ENCODE measurements at regions not wholly inside any gene's neighbourhood (a gene's known extent, or its start where the extent isn't known, plus 50 kb on each side); places are given as distances from the start of the nearest gene placed in this dataset.

GRCh38 chr17:420479-421175 lies 68.0 kb upstream of the RPH3AL start:
- no peak overlapping the region for H3K27ac Mint-ChIP-seq
- no peaks in the 10 kb centered on the region for H3K27me3 Mint-ChIP-seq
- peaks cover 45% of the 10 kb centered on the region for H3K4me1 Mint-ChIP-seq (ENCODE audit: low read depth)
- no peak for DNase-seq
- no peak overlapping the region for H3K4me3 Mint-ChIP-seq
- peaks cover 2% of the 10 kb centered on the region for H3K9me3 Mint-ChIP-seq
- H3K36me3 Mint-ChIP-seq (ENCODE audit: low read depth): peaks cover 3% of the 10 kb centered on the region

GRCh38 chr17:419073-419735 lies 66.6 kb upstream of the RPH3AL start:
- H3K4me3 Mint-ChIP-seq: no peak overlapping the region
- peaks cover 56% of the 10 kb centered on the region for H3K4me1 Mint-ChIP-seq (ENCODE audit: low read depth)
- peak overlapping the region; percentile 32 for H3K27ac Mint-ChIP-seq
- peak; percentile 50 for DNase-seq
- peaks cover 2% of the 10 kb centered on the region for H3K9me3 Mint-ChIP-seq
- no peaks in the 10 kb centered on the region for H3K27me3 Mint-ChIP-seq
- peaks cover 10% of the 10 kb centered on the region for H3K36me3 Mint-ChIP-seq (ENCODE audit: low read depth)

GRCh38 chr17:418421-418751 lies 65.8 kb upstream of the RPH3AL start:
- peaks cover 2% of the 10 kb centered on the region for H3K9me3 Mint-ChIP-seq
- H3K4me1 Mint-ChIP-seq (ENCODE audit: low read depth): peaks cover 61% of the 10 kb centered on the region
- H3K27ac Mint-ChIP-seq: peak overlapping the region; percentile 98
- peak overlapping the region; percentile 45 for H3K4me3 Mint-ChIP-seq
- H3K36me3 Mint-ChIP-seq (ENCODE audit: low read depth): peaks cover 15% of the 10 kb centered on the region
- peak; percentile 51 for DNase-seq
- no peaks in the 10 kb centered on the region for H3K27me3 Mint-ChIP-seq

- Mint-ChIP-seq H3K27me3 (no peaks in the 10 kb centered on the region), H3K4me3 (peak overlapping the region; percentile 45), H3K27ac (peak overlapping the region; percentile 98), H3K4me1 (ENCODE audit: low read depth) (peaks cover 64% of the 10 kb centered on the region), H3K36me3 (ENCODE audit: low read depth) (peaks cover 19% of the 10 kb centered on the region), H3K9me3 (peaks cover 2% of the 10 kb centered on the region)
- no peak for DNase-seq
Observed at GRCh38 chr17:417691-418420, 65.2 kb upstream of the RPH3AL start.

- peak overlapping the region; percentile 98 for H3K27ac Mint-ChIP-seq
- H3K9me3 Mint-ChIP-seq: peaks cover 2% of the 10 kb centered on the region
- H3K4me1 Mint-ChIP-seq (ENCODE audit: low read depth): peaks cover 77% of the 10 kb centered on the region
- H3K36me3 Mint-ChIP-seq (ENCODE audit: low read depth): peaks cover 27% of the 10 kb centered on the region
- no peaks in the 10 kb centered on the region for H3K27me3 Mint-ChIP-seq
- DNase-seq: peak; percentile 75
- H3K4me3 Mint-ChIP-seq: peak overlapping the region; percentile 80
Observed at GRCh38 chr17:416293-417206, 63.9 kb upstream of the RPH3AL start.

- peaks cover 90% of the 10 kb centered on the region for H3K4me1 Mint-ChIP-seq (ENCODE audit: low read depth)
- H3K4me3 Mint-ChIP-seq: peak overlapping the region; percentile 80
- peak overlapping the region; percentile 84 for H3K27ac Mint-ChIP-seq
- peak; percentile 61 for DNase-seq
- H3K27me3 Mint-ChIP-seq: peaks cover 4% of the 10 kb centered on the region
- no peaks in the 10 kb centered on the region for H3K9me3 Mint-ChIP-seq
- peaks cover 32% of the 10 kb centered on the region for H3K36me3 Mint-ChIP-seq (ENCODE audit: low read depth)
Observed at GRCh38 chr17:413706-414380, 61.2 kb upstream of the RPH3AL start.

- H3K9me3 Mint-ChIP-seq: no peaks in the 10 kb centered on the region
- peaks cover 81% of the 10 kb centered on the region for H3K4me1 Mint-ChIP-seq (ENCODE audit: low read depth)
- peak; percentile 61 for DNase-seq
- peak overlapping the region; percentile 98 for H3K27ac Mint-ChIP-seq
- peaks cover 4% of the 10 kb centered on the region for H3K27me3 Mint-ChIP-seq
- peaks cover 32% of the 10 kb centered on the region for H3K36me3 Mint-ChIP-seq (ENCODE audit: low read depth)
- H3K4me3 Mint-ChIP-seq: peak overlapping the region; percentile 80
Observed at GRCh38 chr17:413016-413350, 60.4 kb upstream of the RPH3AL start.

GRCh38 chr17:412211-413015 lies 59.8 kb upstream of the RPH3AL start:
- Mint-ChIP-seq H3K27ac (peak overlapping the region; percentile 98), H3K9me3 (no peaks in the 10 kb centered on the region), H3K27me3 (peaks cover 4% of the 10 kb centered on the region), H3K36me3 (ENCODE audit: low read depth) (peaks cover 32% of the 10 kb centered on the region), H3K4me1 (ENCODE audit: low read depth) (peaks cover 81% of the 10 kb centered on the region), H3K4me3 (peak overlapping the region; percentile 80)
- peak; percentile 62 for DNase-seq

GRCh38 chr17:411421-412120 lies 59.0 kb upstream of the RPH3AL start:
- peaks cover 4% of the 10 kb centered on the region for H3K27me3 Mint-ChIP-seq
- no peaks in the 10 kb centered on the region for H3K9me3 Mint-ChIP-seq
- H3K4me3 Mint-ChIP-seq: peak overlapping the region; percentile 80
- H3K36me3 Mint-ChIP-seq (ENCODE audit: low read depth): peaks cover 32% of the 10 kb centered on the region
- H3K27ac Mint-ChIP-seq: peak overlapping the region; percentile 98
- DNase-seq: no peak
- peaks cover 78% of the 10 kb centered on the region for H3K4me1 Mint-ChIP-seq (ENCODE audit: low read depth)

- H3K4me3 Mint-ChIP-seq: peak overlapping the region; percentile 80
- no peaks in the 10 kb centered on the region for H3K9me3 Mint-ChIP-seq
- peaks cover 70% of the 10 kb centered on the region for H3K4me1 Mint-ChIP-seq (ENCODE audit: low read depth)
- H3K36me3 Mint-ChIP-seq (ENCODE audit: low read depth): peaks cover 29% of the 10 kb centered on the region
- peaks cover 4% of the 10 kb centered on the region for H3K27me3 Mint-ChIP-seq
- peak; percentile 67 for DNase-seq
- H3K27ac Mint-ChIP-seq: peak overlapping the region; percentile 98
Observed at GRCh38 chr17:410543-411401, 58.2 kb upstream of the RPH3AL start.

- no peaks in the 10 kb centered on the region for H3K9me3 Mint-ChIP-seq
- peak; percentile 99 for DNase-seq
- H3K4me3 Mint-ChIP-seq: peak overlapping the region; percentile 80
- H3K36me3 Mint-ChIP-seq (ENCODE audit: low read depth): peaks cover 26% of the 10 kb centered on the region
- H3K27ac Mint-ChIP-seq: peak overlapping the region; percentile 98
- peaks cover 4% of the 10 kb centered on the region for H3K27me3 Mint-ChIP-seq
- H3K4me1 Mint-ChIP-seq (ENCODE audit: low read depth): peaks cover 64% of the 10 kb centered on the region
Observed at GRCh38 chr17:409848-410542, 57.4 kb upstream of the RPH3AL start.

All from activated T-cell treated with anti-CD3 and anti-CD28 coated beads, Interleukin-2, amount 50 U/mL, for 24 hours (primary cell).